ENCODE measurements at regions not wholly inside any gene's neighbourhood (a gene's known extent, or its start where the extent isn't known, plus 50 kb on each side); places are given as distances from the start of the nearest gene placed in this dataset.

DNA sequence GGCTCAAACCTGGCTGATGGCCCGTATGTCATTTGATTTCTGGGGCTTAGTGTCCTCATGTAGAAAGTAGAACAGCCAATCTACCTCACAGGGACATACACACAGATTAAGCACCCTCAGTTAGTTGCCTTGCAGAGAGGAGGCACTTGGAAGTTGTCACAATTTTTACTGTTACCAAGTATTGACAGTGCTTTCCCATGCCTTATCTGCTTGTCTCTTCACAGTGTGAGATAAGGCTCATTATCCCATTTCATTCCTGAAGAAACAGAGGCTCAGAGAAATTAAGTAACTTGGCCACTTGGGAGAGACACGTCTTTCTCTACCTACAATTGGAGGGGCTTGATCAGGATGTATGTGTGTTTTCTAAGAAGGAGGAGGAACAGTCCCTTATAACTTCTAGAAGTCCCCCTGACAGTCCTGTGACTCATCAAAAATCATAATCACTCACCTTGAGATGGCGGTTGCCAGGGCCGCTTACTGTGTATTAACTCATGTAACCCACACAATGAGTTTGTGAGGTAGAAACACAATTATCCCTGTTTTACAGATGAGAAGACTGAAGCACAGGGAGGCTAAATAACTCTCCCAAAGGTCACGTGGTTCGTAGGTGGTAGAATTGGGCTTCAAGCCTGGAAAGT is 56.9 kb upstream of the LHX1 start:
- TF ChIP-seq, protein P1, sequence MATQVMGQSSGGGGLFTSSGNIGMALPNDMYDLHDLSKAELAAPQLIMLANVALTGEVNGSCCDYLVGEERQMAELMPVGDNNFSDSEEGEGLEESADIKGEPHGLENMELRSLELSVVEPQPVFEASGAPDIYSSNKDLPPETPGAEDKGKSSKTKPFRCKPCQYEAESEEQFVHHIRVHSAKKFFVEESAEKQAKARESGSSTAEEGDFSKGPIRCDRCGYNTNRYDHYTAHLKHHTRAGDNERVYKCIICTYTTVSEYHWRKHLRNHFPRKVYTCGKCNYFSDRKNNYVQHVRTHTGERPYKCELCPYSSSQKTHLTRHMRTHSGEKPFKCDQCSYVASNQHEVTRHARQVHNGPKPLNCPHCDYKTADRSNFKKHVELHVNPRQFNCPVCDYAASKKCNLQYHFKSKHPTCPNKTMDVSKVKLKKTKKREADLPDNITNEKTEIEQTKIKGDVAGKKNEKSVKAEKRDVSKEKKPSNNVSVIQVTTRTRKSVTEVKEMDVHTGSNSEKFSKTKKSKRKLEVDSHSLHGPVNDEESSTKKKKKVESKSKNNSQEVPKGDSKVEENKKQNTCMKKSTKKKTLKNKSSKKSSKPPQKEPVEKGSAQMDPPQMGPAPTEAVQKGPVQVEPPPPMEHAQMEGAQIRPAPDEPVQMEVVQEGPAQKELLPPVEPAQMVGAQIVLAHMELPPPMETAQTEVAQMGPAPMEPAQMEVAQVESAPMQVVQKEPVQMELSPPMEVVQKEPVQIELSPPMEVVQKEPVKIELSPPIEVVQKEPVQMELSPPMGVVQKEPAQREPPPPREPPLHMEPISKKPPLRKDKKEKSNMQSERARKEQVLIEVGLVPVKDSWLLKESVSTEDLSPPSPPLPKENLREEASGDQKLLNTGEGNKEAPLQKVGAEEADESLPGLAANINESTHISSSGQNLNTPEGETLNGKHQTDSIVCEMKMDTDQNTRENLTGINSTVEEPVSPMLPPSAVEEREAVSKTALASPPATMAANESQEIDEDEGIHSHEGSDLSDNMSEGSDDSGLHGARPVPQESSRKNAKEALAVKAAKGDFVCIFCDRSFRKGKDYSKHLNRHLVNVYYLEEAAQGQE (IDR thresholded peaks at IDR 0.05; ENCODE audit: low read depth) = no peak
- TF ChIP-seq ZFX (IDR thresholded peaks at IDR 0.05) = no peak
- TF ChIP-seq, protein P2, sequence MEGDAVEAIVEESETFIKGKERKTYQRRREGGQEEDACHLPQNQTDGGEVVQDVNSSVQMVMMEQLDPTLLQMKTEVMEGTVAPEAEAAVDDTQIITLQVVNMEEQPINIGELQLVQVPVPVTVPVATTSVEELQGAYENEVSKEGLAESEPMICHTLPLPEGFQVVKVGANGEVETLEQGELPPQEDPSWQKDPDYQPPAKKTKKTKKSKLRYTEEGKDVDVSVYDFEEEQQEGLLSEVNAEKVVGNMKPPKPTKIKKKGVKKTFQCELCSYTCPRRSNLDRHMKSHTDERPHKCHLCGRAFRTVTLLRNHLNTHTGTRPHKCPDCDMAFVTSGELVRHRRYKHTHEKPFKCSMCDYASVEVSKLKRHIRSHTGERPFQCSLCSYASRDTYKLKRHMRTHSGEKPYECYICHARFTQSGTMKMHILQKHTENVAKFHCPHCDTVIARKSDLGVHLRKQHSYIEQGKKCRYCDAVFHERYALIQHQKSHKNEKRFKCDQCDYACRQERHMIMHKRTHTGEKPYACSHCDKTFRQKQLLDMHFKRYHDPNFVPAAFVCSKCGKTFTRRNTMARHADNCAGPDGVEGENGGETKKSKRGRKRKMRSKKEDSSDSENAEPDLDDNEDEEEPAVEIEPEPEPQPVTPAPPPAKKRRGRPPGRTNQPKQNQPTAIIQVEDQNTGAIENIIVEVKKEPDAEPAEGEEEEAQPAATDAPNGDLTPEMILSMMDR (IDR thresholded peaks at IDR 0.05 in 2 of 3, conservative IDR thresholded peaks at IDR 0.05 in 1 of 3; ENCODE audit: borderline replicate concordance in 1 of 3, insufficient read depth in 1 of 3, low read depth in 2 of 3, low read length in 2 of 3) = no peak
